Calu3 (cell line): ENCODE measurements at regions not wholly inside any gene's neighbourhood (a gene's known extent, or its start where the extent isn't known, plus 50 kb on each side); places are given as distances from the start of the nearest gene placed in this dataset.
A peak's percentile ranks its signal among the peaks of the same experiment; 100 is the strongest.

Experiments used
- BruUV-seq: library from RNA; stranded (reverse); fragments of 400-500 nt; replicated peaks from 2 replicates; lab custom pipeline; 2021; lab: Mats Ljungman, UMichigan
- CTCF ChIA-PET: fragments of 300-600 bp; sonication (Branson Sonifier 250); formaldehyde crosslinking; loops from one replicate; lab custom pipeline; 2022; ENCODE audit warnings: antibody characterized with exemption; lab: Charles Lee
- DNase-seq: peaks from one replicate; pipeline ENCODE4 v3.0.0; 2022
- H3K27ac Mint-ChIP-seq: one replicate; pipeline ENCODE4 v1.8.0; 2022; ENCODE audit warnings: mixed read lengths; ENCODE audit not compliant: unreplicated experiment
- H3K27me3 Mint-ChIP-seq: one replicate; pipeline ENCODE4 v1.8.0; 2022; ENCODE audit warnings: mixed read lengths; ENCODE audit not compliant: unreplicated experiment
- H3K36me3 Mint-ChIP-seq: one replicate; pipeline ENCODE4 v1.8.0; 2022; ENCODE audit warnings: mild to moderate bottlenecking, moderate library complexity, mixed read lengths; ENCODE audit not compliant: insufficient read depth, unreplicated experiment
- H3K4me1 Mint-ChIP-seq: one replicate; pipeline ENCODE4 v1.8.0; 2022; ENCODE audit warnings: mild to moderate bottlenecking, low read depth, mixed read lengths; ENCODE audit not compliant: unreplicated experiment
- H3K4me3 Mint-ChIP-seq: one replicate; pipeline ENCODE4 v1.8.0; 2022; ENCODE audit warnings: mild to moderate bottlenecking, low read depth, moderate library complexity, mixed read lengths; ENCODE audit not compliant: unreplicated experiment
- H3K9me3 Mint-ChIP-seq: one replicate; pipeline ENCODE4 v1.8.0; 2022; ENCODE audit warnings: low read depth, mixed read lengths; ENCODE audit not compliant: unreplicated experiment
- intact Hi-C: fragments of 100-400 bp; cut with micrococcal nuclease; formaldehyde crosslinking; loops from one replicate; pipeline ENCODE4 v1.10.0; 2022; ENCODE audit not compliant: unreplicated experiment
- TF ChIP-seq, protein P1 (sequence below): fragments of 200-600 bp; IDR thresholded peaks from one replicate; pipeline ENCODE4 v1.8.0; 2022; ENCODE audit warnings: antibody characterized with exemption; ENCODE audit not compliant: unreplicated experiment

DNA sequence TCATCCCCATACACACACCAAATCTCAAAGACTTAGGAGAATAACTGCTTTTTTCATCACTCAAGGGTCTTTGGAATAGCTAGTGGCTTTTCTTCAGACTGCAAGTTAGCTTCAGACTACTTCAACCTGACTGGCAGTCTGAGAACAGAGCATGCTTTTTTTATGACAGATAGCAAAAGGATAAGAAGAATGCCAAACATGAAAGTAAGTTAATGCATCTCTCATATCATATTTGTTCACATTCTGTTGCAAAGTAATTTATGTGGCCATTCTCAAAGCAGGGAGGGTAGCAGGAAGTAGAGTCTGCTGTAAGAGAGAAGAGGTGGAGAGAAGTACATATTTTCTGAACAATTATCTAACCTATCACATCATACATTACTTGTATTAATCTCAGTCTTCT lies 544.4 kb downstream of the ZPLD1 start:
- peaks cover 6% of the 10 kb centered on the region for H3K9me3 Mint-ChIP-seq

DNA sequence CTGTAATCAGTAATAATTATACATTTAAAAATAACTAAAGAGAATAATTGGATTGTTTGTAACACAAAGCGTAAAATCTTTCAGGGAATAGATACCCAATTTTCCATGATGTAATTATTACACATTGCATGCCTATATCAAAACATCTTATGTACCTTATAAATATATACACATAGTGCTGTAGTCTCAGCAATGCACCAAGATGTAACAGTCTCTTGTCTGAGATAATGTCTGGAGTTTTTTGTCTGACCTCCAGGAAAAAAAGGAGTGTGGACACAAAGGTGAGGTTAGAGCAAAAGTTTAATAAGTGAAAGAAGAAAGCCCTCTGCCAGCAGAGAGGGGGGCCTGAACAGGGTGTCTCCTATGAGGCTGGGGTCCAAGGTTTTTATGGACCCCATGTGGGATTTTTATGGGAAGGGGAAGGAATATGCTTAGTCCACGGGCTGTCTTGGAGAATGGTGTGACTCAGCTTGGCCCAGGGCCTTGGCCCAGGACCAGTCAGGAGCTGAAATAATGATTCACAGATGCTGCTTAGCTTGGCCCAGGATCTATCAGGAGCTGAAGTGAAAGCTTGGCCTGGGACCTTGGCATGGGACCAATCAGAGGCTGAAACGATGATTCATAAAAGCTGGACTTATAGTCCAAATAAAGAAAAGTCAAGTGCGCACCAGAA lies 545.0 kb downstream of the ZPLD1 start:
- H3K9me3 Mint-ChIP-seq = peaks cover 7% of the 10 kb centered on the region

More for the DNA sequence above, 544.4 kb downstream of the ZPLD1 start:
- peak overlapping the region; percentile 70 for H3K27ac Mint-ChIP-seq
- intact Hi-C loops = no loop called here
- CTCF ChIA-PET = no interaction called here
- no peaks in the 10 kb centered on the region for H3K36me3 Mint-ChIP-seq
- no peak for DNase-seq
- TF ChIP-seq, protein P1, sequence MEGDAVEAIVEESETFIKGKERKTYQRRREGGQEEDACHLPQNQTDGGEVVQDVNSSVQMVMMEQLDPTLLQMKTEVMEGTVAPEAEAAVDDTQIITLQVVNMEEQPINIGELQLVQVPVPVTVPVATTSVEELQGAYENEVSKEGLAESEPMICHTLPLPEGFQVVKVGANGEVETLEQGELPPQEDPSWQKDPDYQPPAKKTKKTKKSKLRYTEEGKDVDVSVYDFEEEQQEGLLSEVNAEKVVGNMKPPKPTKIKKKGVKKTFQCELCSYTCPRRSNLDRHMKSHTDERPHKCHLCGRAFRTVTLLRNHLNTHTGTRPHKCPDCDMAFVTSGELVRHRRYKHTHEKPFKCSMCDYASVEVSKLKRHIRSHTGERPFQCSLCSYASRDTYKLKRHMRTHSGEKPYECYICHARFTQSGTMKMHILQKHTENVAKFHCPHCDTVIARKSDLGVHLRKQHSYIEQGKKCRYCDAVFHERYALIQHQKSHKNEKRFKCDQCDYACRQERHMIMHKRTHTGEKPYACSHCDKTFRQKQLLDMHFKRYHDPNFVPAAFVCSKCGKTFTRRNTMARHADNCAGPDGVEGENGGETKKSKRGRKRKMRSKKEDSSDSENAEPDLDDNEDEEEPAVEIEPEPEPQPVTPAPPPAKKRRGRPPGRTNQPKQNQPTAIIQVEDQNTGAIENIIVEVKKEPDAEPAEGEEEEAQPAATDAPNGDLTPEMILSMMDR = no peak
- peaks cover 25% of the 10 kb centered on the region for H3K4me1 Mint-ChIP-seq
- no TSS peak for BruUV-seq
- H3K4me3 Mint-ChIP-seq = no peak overlapping the region
- no peaks in the 10 kb centered on the region for H3K27me3 Mint-ChIP-seq

DNA sequence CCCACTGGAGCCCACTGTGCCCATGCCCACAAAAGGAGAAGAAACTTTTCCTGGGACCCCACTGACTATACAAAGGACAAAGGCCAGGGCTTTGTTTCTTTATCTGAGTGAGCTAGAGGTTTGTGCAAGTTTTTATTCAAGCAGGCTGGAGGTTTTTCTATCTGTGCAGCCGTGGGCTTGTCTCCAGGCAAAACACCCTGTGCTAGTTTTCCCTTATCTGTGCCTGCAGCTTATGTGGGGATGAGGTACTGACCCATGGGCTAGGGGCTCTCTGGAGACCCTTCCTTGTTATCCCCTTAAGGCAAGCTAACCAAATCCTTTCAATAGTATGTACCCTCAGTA lies 545.5 kb downstream of the ZPLD1 start:
- Mint-ChIP-seq H3K9me3 (peaks cover 5% of the 10 kb centered on the region), H3K36me3 (no peaks in the 10 kb centered on the region), H3K4me3 (no peak overlapping the region), H3K27ac (no peak overlapping the region), H3K4me1 (peaks cover 25% of the 10 kb centered on the region), H3K27me3 (no peaks in the 10 kb centered on the region)
- CTCF ChIA-PET = interaction anchor here (0.7 kb wide), 1 partner anchor 1404 kb away, joined by 4 read pairs; no protein-coding TSS in a partner anchor
- intact Hi-C loops = no loop called here
- TF ChIP-seq, protein P1 = no peak
- no TSS peak for BruUV-seq
- no peak for DNase-seq

More for the DNA sequence above, 545.0 kb downstream of the ZPLD1 start:
- CTCF ChIA-PET = interaction anchor here (0.7 kb wide), 1 partner anchor 1404 kb away, joined by 4 read pairs; no protein-coding TSS in a partner anchor
- no TSS peak for BruUV-seq
- Mint-ChIP-seq H3K36me3 (no peaks in the 10 kb centered on the region), H3K4me1 (peaks cover 25% of the 10 kb centered on the region), H3K4me3 (no peak overlapping the region), H3K27ac (peak overlapping the region; percentile 70), H3K27me3 (no peaks in the 10 kb centered on the region)
- intact Hi-C loops = no loop called here
- TF ChIP-seq, protein P1 = no peak
- DNase-seq = peak; percentile 78

DNA sequence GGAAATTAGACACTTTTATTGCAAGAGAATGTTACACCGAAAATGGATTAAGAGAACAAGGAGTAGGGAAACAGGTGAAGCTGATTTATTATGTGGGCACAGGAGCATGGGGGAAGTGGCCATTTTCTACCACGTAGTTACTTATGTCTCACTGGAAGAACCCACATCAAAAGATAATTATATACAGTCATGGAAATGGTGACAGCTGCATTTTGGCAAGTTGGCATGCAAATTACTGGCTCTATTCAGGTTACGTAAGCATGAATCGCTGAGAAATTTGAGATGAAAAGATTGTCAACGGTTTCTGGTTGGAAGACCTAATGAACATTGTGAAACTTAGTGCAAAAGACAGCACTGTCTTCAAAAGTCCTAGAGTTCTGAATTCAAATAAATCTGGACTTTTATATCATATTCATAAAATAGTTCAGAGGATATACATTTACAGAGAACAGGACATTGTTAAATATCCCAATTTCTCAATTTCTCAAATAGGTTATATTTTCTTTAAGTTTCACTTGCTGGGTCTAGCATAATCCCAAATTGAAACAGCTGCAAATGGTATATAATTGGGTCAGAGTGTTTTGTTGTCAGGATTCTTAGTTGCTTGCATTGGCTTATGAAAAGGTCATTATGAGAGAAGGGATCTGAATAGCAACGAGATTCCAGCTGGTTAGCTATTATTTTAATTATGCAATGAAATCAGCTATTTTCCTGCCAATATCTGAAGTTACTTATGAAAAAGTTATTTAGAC lies 567.8 kb downstream of the ZPLD1 start:
- intact Hi-C loops = no loop called here
- no peak for DNase-seq
- CTCF ChIA-PET = no interaction called here
- Mint-ChIP-seq H3K4me3 (no peak overlapping the region), H3K27me3 (no peaks in the 10 kb centered on the region), H3K4me1 (peaks cover 8% of the 10 kb centered on the region), H3K9me3 (peaks cover 3% of the 10 kb centered on the region), H3K27ac (no peak overlapping the region), H3K36me3 (no peaks in the 10 kb centered on the region)
- BruUV-seq = no TSS peak
- TF ChIP-seq, protein P1 = no peak
